ENCODE measurements at regions not wholly inside any gene's neighbourhood (a gene's known extent, or its start where the extent isn't known, plus 50 kb on each side); places are given as distances from the start of the nearest gene placed in this dataset.

DNA sequence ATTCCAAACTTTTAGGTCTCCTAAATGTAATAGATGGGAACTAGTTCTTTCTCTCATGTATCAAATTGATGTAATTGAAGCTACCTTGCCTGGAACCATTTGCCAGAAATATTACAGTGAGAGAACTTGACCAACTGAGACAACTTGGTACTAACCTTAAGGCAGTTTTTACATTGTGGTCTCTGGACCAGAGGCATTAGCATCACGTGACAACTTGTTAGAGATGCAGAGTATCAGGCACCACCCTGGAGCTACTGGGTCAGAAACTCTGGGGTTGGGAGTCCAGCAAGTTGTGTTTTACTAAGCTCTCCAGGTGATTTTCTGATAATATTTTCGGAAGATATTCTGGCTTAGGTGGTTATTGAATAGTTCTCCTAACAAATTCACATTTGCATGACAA is 982.1 kb upstream of the SLC35B3 start:
- no peak for TF ChIP-seq SIN3A (IDR thresholded peaks at IDR 0.05; ENCODE audit: borderline replicate concordance, insufficient read depth, low read length)
- TF ChIP-seq TAF1 (IDR thresholded peaks at IDR 0.05; ENCODE audit: borderline replicate concordance, insufficient read depth, low read length), result no peak
- TF ChIP-seq, protein P1, sequence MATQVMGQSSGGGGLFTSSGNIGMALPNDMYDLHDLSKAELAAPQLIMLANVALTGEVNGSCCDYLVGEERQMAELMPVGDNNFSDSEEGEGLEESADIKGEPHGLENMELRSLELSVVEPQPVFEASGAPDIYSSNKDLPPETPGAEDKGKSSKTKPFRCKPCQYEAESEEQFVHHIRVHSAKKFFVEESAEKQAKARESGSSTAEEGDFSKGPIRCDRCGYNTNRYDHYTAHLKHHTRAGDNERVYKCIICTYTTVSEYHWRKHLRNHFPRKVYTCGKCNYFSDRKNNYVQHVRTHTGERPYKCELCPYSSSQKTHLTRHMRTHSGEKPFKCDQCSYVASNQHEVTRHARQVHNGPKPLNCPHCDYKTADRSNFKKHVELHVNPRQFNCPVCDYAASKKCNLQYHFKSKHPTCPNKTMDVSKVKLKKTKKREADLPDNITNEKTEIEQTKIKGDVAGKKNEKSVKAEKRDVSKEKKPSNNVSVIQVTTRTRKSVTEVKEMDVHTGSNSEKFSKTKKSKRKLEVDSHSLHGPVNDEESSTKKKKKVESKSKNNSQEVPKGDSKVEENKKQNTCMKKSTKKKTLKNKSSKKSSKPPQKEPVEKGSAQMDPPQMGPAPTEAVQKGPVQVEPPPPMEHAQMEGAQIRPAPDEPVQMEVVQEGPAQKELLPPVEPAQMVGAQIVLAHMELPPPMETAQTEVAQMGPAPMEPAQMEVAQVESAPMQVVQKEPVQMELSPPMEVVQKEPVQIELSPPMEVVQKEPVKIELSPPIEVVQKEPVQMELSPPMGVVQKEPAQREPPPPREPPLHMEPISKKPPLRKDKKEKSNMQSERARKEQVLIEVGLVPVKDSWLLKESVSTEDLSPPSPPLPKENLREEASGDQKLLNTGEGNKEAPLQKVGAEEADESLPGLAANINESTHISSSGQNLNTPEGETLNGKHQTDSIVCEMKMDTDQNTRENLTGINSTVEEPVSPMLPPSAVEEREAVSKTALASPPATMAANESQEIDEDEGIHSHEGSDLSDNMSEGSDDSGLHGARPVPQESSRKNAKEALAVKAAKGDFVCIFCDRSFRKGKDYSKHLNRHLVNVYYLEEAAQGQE (IDR thresholded peaks at IDR 0.05; ENCODE audit: insufficient read depth in 1 of 2, low read depth in 2 of 2, low read length in 2 of 2), result no peak
- no peak for TF ChIP-seq FOXP2 (optimal IDR thresholded peaks at IDR 0.05; ENCODE audit: borderline replicate concordance, extremely low read depth, extremely low read length, insufficient read depth)
- TF ChIP-seq POLR2AphosphoS5 (IDR thresholded peaks at IDR 0.05; ENCODE audit: low read depth, low read length), result no peak

DNA sequence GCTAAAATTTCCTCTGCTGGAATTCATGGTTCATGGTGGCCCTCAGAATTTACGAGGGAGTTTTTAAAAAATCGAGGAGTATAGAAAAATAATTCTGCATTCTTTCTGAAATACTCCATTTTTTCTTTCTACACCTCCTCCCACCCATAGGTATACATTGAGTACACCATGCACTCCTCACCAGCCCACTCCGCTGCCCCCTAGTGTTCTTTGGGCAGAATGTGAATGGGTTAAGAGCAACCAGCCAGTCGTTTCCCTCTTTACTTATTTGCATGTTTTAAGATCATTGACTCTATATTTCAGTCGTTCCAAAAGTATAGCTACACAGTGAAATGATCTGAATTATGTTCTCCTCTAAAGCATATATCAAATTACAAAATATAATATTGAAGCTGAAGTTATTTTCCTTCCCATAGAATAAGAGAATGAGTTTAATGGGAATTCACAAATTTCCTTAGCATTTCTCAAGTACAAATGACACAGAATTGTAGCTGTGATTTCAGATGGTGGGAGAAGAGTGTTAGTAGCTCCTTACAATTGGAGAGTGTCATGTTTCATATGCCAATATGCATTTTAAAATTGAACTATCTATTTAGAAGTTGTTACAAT is 977.7 kb upstream of the SLC35B3 start:
- no peak for TF ChIP-seq TAF1 (IDR thresholded peaks at IDR 0.05; ENCODE audit: borderline replicate concordance, insufficient read depth, low read length)

DNA sequence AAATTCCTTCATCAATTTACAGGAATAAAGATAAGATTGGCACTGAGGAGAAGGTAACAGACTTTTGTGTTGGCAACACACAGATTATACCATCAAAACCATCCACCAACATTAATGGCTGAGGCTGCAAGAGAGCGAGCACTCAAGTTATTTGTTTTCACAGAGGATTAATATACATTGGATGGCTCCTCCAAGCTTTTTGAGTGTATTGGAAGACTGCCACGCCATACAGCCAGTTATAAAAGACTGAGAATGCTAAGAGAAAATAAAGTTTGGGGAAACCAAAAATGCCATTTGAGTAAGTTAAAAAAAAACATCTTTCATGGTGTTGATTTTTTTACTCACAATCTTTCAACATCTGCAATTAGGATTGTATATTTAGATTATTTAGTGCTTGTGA is 973.8 kb upstream of the SLC35B3 start:
- TF ChIP-seq POLR2AphosphoS5 (IDR thresholded peaks at IDR 0.05; ENCODE audit: low read depth, low read length) (no peak), SIN3A (IDR thresholded peaks at IDR 0.05; ENCODE audit: borderline replicate concordance, insufficient read depth, low read length) (no peak), TAF1 (IDR thresholded peaks at IDR 0.05; ENCODE audit: borderline replicate concordance, insufficient read depth, low read length) (no peak), FOXP2 (optimal IDR thresholded peaks at IDR 0.05; ENCODE audit: borderline replicate concordance, extremely low read depth, extremely low read length, insufficient read depth) (no peak)
- TF ChIP-seq, protein P1 (IDR thresholded peaks at IDR 0.05; ENCODE audit: insufficient read depth in 1 of 2, low read depth in 2 of 2, low read length in 2 of 2), result no peak

DNA sequence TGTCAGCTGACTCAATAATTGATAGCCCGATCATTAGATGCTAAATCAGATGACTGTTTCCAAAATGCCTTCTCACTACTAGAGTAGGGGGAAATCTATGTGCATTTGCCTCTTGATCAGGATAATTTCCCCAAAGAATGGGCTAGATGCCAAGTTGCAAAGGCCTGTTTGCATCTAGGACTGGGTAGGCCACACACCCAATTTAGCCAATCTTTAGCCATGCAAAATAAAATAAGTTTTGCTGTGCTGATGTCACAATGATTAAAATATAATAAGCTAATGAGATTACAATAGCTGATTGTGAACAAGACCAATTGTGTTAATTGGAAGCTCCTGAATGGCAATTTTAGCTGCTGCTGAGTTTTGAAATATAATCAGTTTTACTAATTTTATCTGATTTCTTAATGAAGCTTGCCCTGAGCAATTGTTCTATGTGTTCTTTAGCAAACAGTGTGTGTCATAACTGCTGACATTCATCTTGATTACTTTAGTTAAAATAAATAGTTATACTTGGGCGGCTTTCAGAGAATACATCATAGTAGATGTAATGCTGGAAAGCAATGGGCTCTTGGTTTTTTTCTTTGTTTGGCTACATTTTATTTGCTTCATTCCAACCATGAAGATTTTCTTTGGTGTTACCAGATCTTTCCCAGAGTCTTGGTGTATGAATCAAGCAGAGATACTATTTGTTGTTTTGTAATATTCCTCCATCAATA is 973.2 kb upstream of the SLC35B3 start:
- TF ChIP-seq FOXP2 (optimal IDR thresholded peaks at IDR 0.05; ENCODE audit: borderline replicate concordance, extremely low read depth, extremely low read length, insufficient read depth) (no peak), TAF1 (IDR thresholded peaks at IDR 0.05; ENCODE audit: borderline replicate concordance, insufficient read depth, low read length) (no peak), SIN3A (IDR thresholded peaks at IDR 0.05; ENCODE audit: borderline replicate concordance, insufficient read depth, low read length) (no peak), POLR2AphosphoS5 (IDR thresholded peaks at IDR 0.05; ENCODE audit: low read depth, low read length) (no peak)
- TF ChIP-seq, protein P1 (IDR thresholded peaks at IDR 0.05; ENCODE audit: insufficient read depth in 1 of 2, low read depth in 2 of 2, low read length in 2 of 2), result no peak

DNA sequence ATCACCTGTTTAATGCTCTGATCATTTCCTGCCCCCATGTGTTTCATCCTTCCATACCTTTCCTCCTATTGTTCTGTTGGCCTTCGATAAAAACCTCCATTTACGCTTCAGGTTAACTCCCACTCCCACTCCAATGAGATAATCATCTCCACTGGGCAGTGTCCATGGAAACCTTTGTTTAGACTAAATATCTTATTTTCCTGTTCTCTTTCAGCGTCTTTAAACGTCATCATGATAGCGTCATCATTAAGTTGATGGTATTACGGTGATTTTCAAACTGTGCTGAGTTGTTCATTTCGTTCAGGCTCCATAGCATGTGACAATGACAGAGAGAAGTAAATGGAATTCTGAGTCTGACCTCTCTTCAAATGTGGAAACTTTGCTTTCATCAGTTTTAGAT is 970.5 kb upstream of the SLC35B3 start:
- TF ChIP-seq, protein P1 (IDR thresholded peaks at IDR 0.05; ENCODE audit: insufficient read depth in 1 of 2, low read depth in 2 of 2, low read length in 2 of 2), result no peak
- TF ChIP-seq TAF1 (IDR thresholded peaks at IDR 0.05; ENCODE audit: borderline replicate concordance, insufficient read depth, low read length) (no peak), SIN3A (IDR thresholded peaks at IDR 0.05; ENCODE audit: borderline replicate concordance, insufficient read depth, low read length) (no peak), POLR2AphosphoS5 (IDR thresholded peaks at IDR 0.05; ENCODE audit: low read depth, low read length) (no peak), FOXP2 (optimal IDR thresholded peaks at IDR 0.05; ENCODE audit: borderline replicate concordance, extremely low read depth, extremely low read length, insufficient read depth) (no peak)

Measured in PFSK-1 (cell line).